ENCODE measurements at regions not wholly inside any gene's neighbourhood (a gene's known extent, or its start where the extent isn't known, plus 50 kb on each side); places are given as distances from the start of the nearest gene placed in this dataset.
A peak's percentile ranks its signal among the peaks of the same experiment; 100 is the strongest.

GRCh38 chr6:159118924-159119323, 50.3 kb upstream of the FNDC1 start:
- Histone ChIP-seq H3K9me3 (ENCODE audit: low read depth, low read length) (no peaks in the 10 kb centered on the region), H3K4me1 (ENCODE audit: insufficient read depth, low read length) (peaks cover 92% of the 10 kb centered on the region), H3K4me3 (ENCODE audit: low read length) (no peak overlapping the region), H3K27me3 (ENCODE audit: insufficient read depth, low read length) (no peaks in the 10 kb centered on the region)

GRCh38 chr6:159117563-159117962, 51.6 kb upstream of the FNDC1 start:
- Histone ChIP-seq H3K4me3 (ENCODE audit: low read length) (no peak overlapping the region), H3K9me3 (ENCODE audit: low read depth, low read length) (no peaks in the 10 kb centered on the region), H3K27me3 (ENCODE audit: insufficient read depth, low read length) (no peaks in the 10 kb centered on the region), H3K4me1 (ENCODE audit: insufficient read depth, low read length) (peaks cover 93% of the 10 kb centered on the region)

GRCh38 chr6:159117046-159117445, 52.2 kb upstream of the FNDC1 start:
- Histone ChIP-seq H3K4me3 (ENCODE audit: low read length) (no peak overlapping the region), H3K9me3 (ENCODE audit: low read depth, low read length) (no peaks in the 10 kb centered on the region), H3K27me3 (ENCODE audit: insufficient read depth, low read length) (no peaks in the 10 kb centered on the region), H3K4me1 (ENCODE audit: insufficient read depth, low read length) (peaks cover 89% of the 10 kb centered on the region)

GRCh38 chr6:159116343-159116742, 52.9 kb upstream of the FNDC1 start:
- peaks cover 82% of the 10 kb centered on the region for H3K4me1 ChIP-seq (ENCODE audit: insufficient read depth, low read length)
- no peaks in the 10 kb centered on the region for H3K9me3 ChIP-seq (ENCODE audit: low read depth, low read length)
- no peaks in the 10 kb centered on the region for H3K27me3 ChIP-seq (ENCODE audit: insufficient read depth, low read length)
- no peak overlapping the region for H3K4me3 ChIP-seq (ENCODE audit: low read length)

GRCh38 chr6:159114569-159114968, 54.6 kb upstream of the FNDC1 start:
- no peaks in the 10 kb centered on the region for H3K9me3 ChIP-seq (ENCODE audit: low read depth, low read length)
- H3K27me3 ChIP-seq (ENCODE audit: insufficient read depth, low read length): no peaks in the 10 kb centered on the region
- peaks cover 79% of the 10 kb centered on the region for H3K4me1 ChIP-seq (ENCODE audit: insufficient read depth, low read length)
- no peak overlapping the region for H3K4me3 ChIP-seq (ENCODE audit: low read length)

- Histone ChIP-seq H3K4me3 (ENCODE audit: low read length) (no peak overlapping the region), H3K27me3 (ENCODE audit: insufficient read depth, low read length) (no peaks in the 10 kb centered on the region), H3K4me1 (ENCODE audit: insufficient read depth, low read length) (peaks cover 75% of the 10 kb centered on the region), H3K9me3 (ENCODE audit: low read depth, low read length) (no peaks in the 10 kb centered on the region)
Observed at GRCh38 chr6:159113223-159113622, 56.0 kb upstream of the FNDC1 start.

GRCh38 chr6:159112714-159113113, 56.5 kb upstream of the FNDC1 start:
- no peak overlapping the region for H3K4me3 ChIP-seq (ENCODE audit: low read length)
- H3K4me1 ChIP-seq (ENCODE audit: insufficient read depth, low read length): peaks cover 75% of the 10 kb centered on the region
- no peaks in the 10 kb centered on the region for H3K9me3 ChIP-seq (ENCODE audit: low read depth, low read length)
- no peaks in the 10 kb centered on the region for H3K27me3 ChIP-seq (ENCODE audit: insufficient read depth, low read length)

GRCh38 chr6:159110748-159111147, 58.5 kb upstream of the FNDC1 start:
- Histone ChIP-seq H3K4me1 (ENCODE audit: insufficient read depth, low read length) (peaks cover 74% of the 10 kb centered on the region), H3K9me3 (ENCODE audit: low read depth, low read length) (no peaks in the 10 kb centered on the region), H3K27me3 (ENCODE audit: insufficient read depth, low read length) (no peaks in the 10 kb centered on the region), H3K4me3 (ENCODE audit: low read length) (no peak overlapping the region)

- H3K4me3 ChIP-seq (ENCODE audit: low read length): no peak overlapping the region
- no peaks in the 10 kb centered on the region for H3K27me3 ChIP-seq (ENCODE audit: insufficient read depth, low read length)
- H3K4me1 ChIP-seq (ENCODE audit: insufficient read depth, low read length): peaks cover 74% of the 10 kb centered on the region
- H3K9me3 ChIP-seq (ENCODE audit: low read depth, low read length): no peaks in the 10 kb centered on the region
Observed at GRCh38 chr6:159110013-159110412, 59.2 kb upstream of the FNDC1 start.

GRCh38 chr6:159109391-159109790, 59.8 kb upstream of the FNDC1 start:
- Histone ChIP-seq H3K27me3 (ENCODE audit: insufficient read depth, low read length) (no peaks in the 10 kb centered on the region), H3K4me3 (ENCODE audit: low read length) (no peak overlapping the region), H3K9me3 (ENCODE audit: low read depth, low read length) (no peaks in the 10 kb centered on the region), H3K4me1 (ENCODE audit: insufficient read depth, low read length) (peaks cover 74% of the 10 kb centered on the region)

- H3K4me1 ChIP-seq (ENCODE audit: insufficient read depth, low read length): peaks cover 74% of the 10 kb centered on the region
- no peaks in the 10 kb centered on the region for H3K27me3 ChIP-seq (ENCODE audit: insufficient read depth, low read length)
- no peaks in the 10 kb centered on the region for H3K9me3 ChIP-seq (ENCODE audit: low read depth, low read length)
- no peak overlapping the region for H3K4me3 ChIP-seq (ENCODE audit: low read length)
Observed at GRCh38 chr6:159108426-159108985, 60.7 kb upstream of the FNDC1 start.

- Histone ChIP-seq H3K4me1 (ENCODE audit: insufficient read depth, low read length) (peaks cover 76% of the 10 kb centered on the region), H3K9me3 (ENCODE audit: low read depth, low read length) (no peaks in the 10 kb centered on the region), H3K4me3 (ENCODE audit: low read length) (peak overlapping the region; percentile 26), H3K27me3 (ENCODE audit: insufficient read depth, low read length) (no peaks in the 10 kb centered on the region)
Observed at GRCh38 chr6:159107451-159108260, 61.5 kb upstream of the FNDC1 start.

- H3K9me3 ChIP-seq (ENCODE audit: low read depth, low read length): no peaks in the 10 kb centered on the region
- no peaks in the 10 kb centered on the region for H3K27me3 ChIP-seq (ENCODE audit: insufficient read depth, low read length)
- peak overlapping the region; percentile 26 for H3K4me3 ChIP-seq (ENCODE audit: low read length)
- H3K4me1 ChIP-seq (ENCODE audit: insufficient read depth, low read length): peaks cover 82% of the 10 kb centered on the region
Observed at GRCh38 chr6:159106627-159107241, 61.9 kb upstream of the TAGAP start.

- H3K27me3 ChIP-seq (ENCODE audit: insufficient read depth, low read length): no peaks in the 10 kb centered on the region
- no peak overlapping the region for H3K4me3 ChIP-seq (ENCODE audit: low read length)
- peaks cover 77% of the 10 kb centered on the region for H3K4me1 ChIP-seq (ENCODE audit: insufficient read depth, low read length)
- H3K9me3 ChIP-seq (ENCODE audit: low read depth, low read length): no peaks in the 10 kb centered on the region
Observed at GRCh38 chr6:159105716-159106115, 60.9 kb upstream of the TAGAP start.

- Histone ChIP-seq H3K9me3 (ENCODE audit: low read depth, low read length) (no peaks in the 10 kb centered on the region), H3K27me3 (ENCODE audit: insufficient read depth, low read length) (no peaks in the 10 kb centered on the region), H3K4me1 (ENCODE audit: insufficient read depth, low read length) (peaks cover 80% of the 10 kb centered on the region), H3K4me3 (ENCODE audit: low read length) (no peak overlapping the region)
Observed at GRCh38 chr6:159104931-159105330, 60.1 kb upstream of the TAGAP start.
